HepG2 (cell line): ENCODE measurements at regions not wholly inside any gene's neighbourhood (a gene's known extent, or its start where the extent isn't known, plus 50 kb on each side); places are given as distances from the start of the nearest gene placed in this dataset.

Experiments
- ATAC-seq: fragments of 200-7000 bp; cut with Tn5 transposase; 3 replicates; pipeline ENCODE4 v1.9.1; 2020; ENCODE audit warnings: mild to moderate bottlenecking, moderate library complexity
- BruUV-seq: library from RNA; stranded (reverse); fragments of 400-500 nt; replicated peaks from 2 replicates; lab custom pipeline; 2021; lab: Mats Ljungman, UMichigan
- CTCF ChIA-PET: fragments of 300-600 bp; formaldehyde crosslinking; extraction: SDS; loops from one replicate; lab custom pipeline; 2021; ENCODE audit warnings: low total read pairs, inconsistent platforms, low intra/inter-chr PET ratio; lab: Yijun Ruan, JAX
- POLR2A ChIA-PET: fragments of 350-600 bp; sonication (Branson Sonifier 250); formaldehyde crosslinking; loops from one replicate; lab custom pipeline; 2020; ENCODE audit warnings: antibody characterized with exemption, inconsistent platforms; lab: Yijun Ruan, JAX
- DNase-seq: peaks from one replicate; pipeline ENCODE4 v3.0.0-alpha.2; 2015; ENCODE audit warnings: low spot score
- FAIRE-seq: peaks from 3 replicates; lab custom pipeline; 2011; peaks lifted over from hg19 to GRCh38; lab: Jason Lieb, UNC
- H2AFZ ChIP-seq: one replicate; pipeline ENCODE4 v1.6.1; 2011; ENCODE audit warnings: low read length, inconsistent platforms
- H3K27ac ChIP-seq: fragments of 300-600 bp; 3 replicates; pipeline ENCODE4 v1.8.0; 2011; ENCODE audit warnings: mixed run types, mild to moderate bottlenecking, mixed read lengths, low read length, inconsistent platforms; ENCODE audit not compliant: insufficient read depth; ENCODE audit errors: extremely low read length
- H3K27me3 ChIP-seq, 2 experiments: fragments of 200-600 bp in 1 of 2; 2 replicates in 1 of 2; 3 replicates in 1 of 2; pipeline versions ENCODE4 v1.6.0 to v1.8.0; 2011; ENCODE audit warnings: low read length in 2 of 2, mild to moderate bottlenecking in 2 of 2, moderate library complexity in 2 of 2, inconsistent platforms in 1 of 2; ENCODE audit not compliant: insufficient read depth in 2 of 2, control insufficient read depth in 1 of 2
- H3K36me3 ChIP-seq, 2 experiments: fragments of 200-600 bp in 1 of 2; replicated peaks in 1 of 2; 2 replicates in 1 of 2; 3 replicates in 1 of 2; pipeline versions ENCODE4 v1.5.1 to v1.8.0; 2011; ENCODE audit warnings: low read length in 2 of 2, inconsistent platforms in 1 of 2; ENCODE audit not compliant: insufficient read depth in 2 of 2, control insufficient read depth in 1 of 2
- H3K4me1 ChIP-seq: 2 replicates; pipeline ENCODE4 v1.5.1; 2012; ENCODE audit warnings: low read length, inconsistent platforms; ENCODE audit not compliant: insufficient read depth
- H3K4me2 ChIP-seq: 2 replicates; pipeline ENCODE4 v1.6.0; 2011; ENCODE audit warnings: low read depth, low read length, inconsistent platforms
- H3K4me3 ChIP-seq, 3 experiments: fragments of 200-600 bp in 1 of 3; sonication (generic), shearing (Covaris generic) in 1 of 3; replicated peaks in 1 of 3; 2 replicates each; pipeline ENCODE4 v1.5.1; 2011 to 2016; ENCODE audit warnings: low read length in 3 of 3, inconsistent platforms in 2 of 3, low read depth in 2 of 3, mild to moderate bottlenecking in 2 of 3, control low read depth in 1 of 3, mixed read lengths in 1 of 3; ENCODE audit not compliant: insufficient read depth in 1 of 3
- H3K79me2 ChIP-seq: one replicate; pipeline ENCODE4 v1.6.1; 2011; ENCODE audit warnings: low read length, inconsistent platforms; ENCODE audit not compliant: insufficient read depth
- H3K9ac ChIP-seq: 2 replicates; pipeline ENCODE4 v1.6.0; 2011; ENCODE audit warnings: mild to moderate bottlenecking, low read depth, low read length, inconsistent platforms; ENCODE audit not compliant: insufficient read depth
- H3K9me3 ChIP-seq: 2 replicates; pipeline ENCODE4 v1.5.1; 2012; ENCODE audit warnings: mild to moderate bottlenecking, low read length
- H4K20me1 ChIP-seq: 2 replicates; pipeline ENCODE4 v1.6.0; 2011; ENCODE audit warnings: inconsistent platforms, mild to moderate bottlenecking, low read length, moderate library complexity; ENCODE audit not compliant: insufficient read depth
- CBX5 ChIP-seq: sonication (generic); formaldehyde crosslinking; IDR thresholded peaks from 2 replicates; pipeline ENCODE4 v1.4.0; 2020; ENCODE audit warnings: missing genetic modification reagents, borderline replicate concordance
- EP300 ChIP-seq, 3 experiments: sonication (generic) in 1 of 3; formaldehyde crosslinking in 1 of 3; IDR thresholded peaks; 2 replicates each; pipeline versions ENCODE4 v1.5.1 to v1.6.1; 2011 to 2020; ENCODE audit warnings: low read depth in 2 of 3, low read length in 2 of 3, borderline replicate concordance in 1 of 3, improper control_type of control experiment in 1 of 3, mild to moderate bottlenecking in 1 of 3, missing genetic modification reagents in 1 of 3, moderate library complexity in 1 of 3
- REPIN1 ChIP-seq: sonication (generic); formaldehyde crosslinking; IDR thresholded peaks from 2 replicates; pipeline ENCODE4 v1.8.0; 2022; ENCODE audit warnings: missing genetic modification reagents, low read depth, mild to moderate bottlenecking, borderline replicate concordance
- SIX4 ChIP-seq: sonication (generic); formaldehyde crosslinking; IDR thresholded peaks from 2 replicates; pipeline ENCODE4 v1.4.0; 2020; ENCODE audit warnings: missing genetic modification reagents
- TBL1XR1 ChIP-seq: fragments of 150-350 bp; IDR thresholded peaks from 2 replicates; pipeline ENCODE4 v1.6.1; 2014; ENCODE audit warnings: borderline replicate concordance, low read length; ENCODE audit not compliant: partially characterized antibody
- ZNF572 ChIP-seq: sonication (generic); formaldehyde crosslinking; IDR thresholded peaks from 2 replicates; pipeline ENCODE4 v1.5.1; 2020; ENCODE audit warnings: mild to moderate bottlenecking, missing genetic modification reagents
- ZNF652 ChIP-seq: IDR thresholded peaks from 2 replicates; pipeline ENCODE4 v1.6.1; 2016; ENCODE audit warnings: low read depth, borderline replicate concordance
- ZNF672 ChIP-seq: sonication (generic); formaldehyde crosslinking; IDR thresholded peaks from 2 replicates; pipeline ENCODE4 v1.8.1; 2022; ENCODE audit warnings: missing genetic modification reagents
- WGBS: methylation state at CpG from one replicate; pipeline ENCODE4 v1.1.6; 2017; ENCODE audit warnings: low lambda C conversion rate; 5-methylcytosine and 5-hydroxymethylcytosine counted together
- in situ Hi-C: cut with HindIII; loops from 2 replicates; pipeline ENCODE4 v1.10.0; 2017; ENCODE audit warnings: low pct_unique_long_range_greater_than_20kb; ENCODE audit not compliant: extremely low pct_ligation_motif_present
- intact Hi-C: fragments of 100-400 bp; cut with micrococcal nuclease; formaldehyde crosslinking; loops from one replicate; pipeline ENCODE4 v1.10.0; 2022; ENCODE audit not compliant: unreplicated experiment
- TF ChIP-seq, protein P1 (sequence below): sonication (generic); formaldehyde crosslinking; IDR thresholded peaks from 2 replicates; pipeline ENCODE4 v1.8.0; 2022; ENCODE audit warnings: mild to moderate bottlenecking, missing genetic modification reagents, borderline replicate concordance
- TF ChIP-seq, protein P2 (sequence below): sonication (generic); formaldehyde crosslinking; IDR thresholded peaks from 2 replicates; pipeline ENCODE4 v1.8.0; 2022; ENCODE audit warnings: low read depth, missing genetic modification reagents
- TF ChIP-seq, protein P3 (sequence below): sonication (generic); formaldehyde crosslinking; IDR thresholded peaks from 2 replicates; pipeline ENCODE4 v1.4.0; 2020; ENCODE audit warnings: mild to moderate bottlenecking, missing genetic modification reagents

DNA sequence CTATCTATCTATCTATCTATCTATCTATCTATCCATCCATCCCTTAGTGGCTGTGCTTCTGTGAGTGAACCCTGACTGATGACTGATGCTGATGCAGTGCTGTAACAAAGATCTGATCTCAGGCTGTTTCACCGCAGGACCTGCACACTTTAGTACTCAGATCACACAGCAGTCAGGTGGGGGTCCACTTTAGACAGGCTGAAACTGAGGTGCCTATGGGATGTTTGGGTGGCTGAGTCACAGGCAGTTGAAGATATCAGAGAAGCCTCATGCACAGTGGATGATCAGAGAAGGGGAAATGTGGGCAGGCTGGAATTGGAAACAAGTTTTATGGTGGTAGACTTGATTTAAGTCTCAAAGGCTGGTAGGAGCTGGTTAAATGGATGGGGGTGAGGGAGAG lies 156.4 kb downstream of the INSIG2 start (continued):
- TF ChIP-seq EP300 (IDR thresholded peaks at IDR 0.05; ENCODE audit: low read depth in 2 of 2, low read length in 2 of 2) (no peak), EP300 (CRISPR knock-in tag; IDR thresholded peaks at IDR 0.05; ENCODE audit: borderline replicate concordance) (no peak), ZNF652 (CRISPR knock-in tag) (no peak), ZNF672 (CRISPR knock-in tag) (no peak), ZNF572 (CRISPR knock-in tag) (no peak), REPIN1 (CRISPR knock-in tag) (no peak)
- TF ChIP-seq, protein P1, sequence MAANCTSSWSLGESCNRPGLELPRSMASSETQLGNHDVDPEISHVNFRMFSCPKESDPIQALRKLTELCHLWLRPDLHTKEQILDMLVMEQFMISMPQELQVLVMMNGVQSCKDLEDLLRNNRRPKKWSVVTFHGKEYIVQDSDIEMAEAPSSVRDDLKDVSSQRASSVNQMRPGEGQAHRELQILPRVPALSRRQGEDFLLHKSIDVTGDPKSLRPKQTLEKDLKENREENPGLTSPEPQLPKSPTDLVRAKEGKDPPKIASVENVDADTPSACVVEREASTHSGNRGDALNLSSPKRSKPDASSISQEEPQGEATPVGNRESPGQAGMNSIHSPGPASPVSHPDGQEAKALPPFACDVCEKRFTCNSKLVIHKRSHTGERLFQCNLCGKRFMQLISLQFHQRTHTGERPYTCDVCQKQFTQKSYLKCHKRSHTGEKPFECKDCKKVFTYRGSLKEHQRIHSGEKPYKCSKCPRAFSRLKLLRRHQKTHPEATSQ (CRISPR knock-in tag): no peak

DNA sequence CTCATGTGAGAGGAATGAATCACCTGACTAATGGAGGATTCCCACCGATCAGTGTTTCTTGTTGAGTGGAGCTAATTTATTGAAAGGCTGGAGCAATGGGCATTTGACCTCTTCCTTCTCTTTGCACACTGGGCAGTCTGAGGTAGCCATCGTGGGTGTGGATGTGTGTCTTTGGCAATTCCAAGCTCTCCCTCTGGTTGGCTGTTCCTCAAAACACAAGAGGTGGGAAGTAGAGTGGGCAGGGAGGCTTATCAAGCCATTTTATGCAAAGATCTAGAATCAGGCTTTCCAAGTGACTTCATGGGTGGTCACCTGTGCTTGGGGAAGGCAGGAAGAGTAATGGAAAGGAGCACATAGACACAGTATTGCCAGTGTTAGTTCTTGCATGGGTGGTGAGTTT lies 154.8 kb downstream of the INSIG2 start:
- CTCF ChIA-PET: no interaction called here
- Histone ChIP-seq H3K9me3 (no peaks in the 10 kb centered on the region), H2AFZ (no peak overlapping the region), H4K20me1 (no peaks in the 10 kb centered on the region), H3K79me2 (no peaks in the 10 kb centered on the region), H3K9ac (no peak overlapping the region), H3K27me3 (peaks cover 0 to 11% of the 10 kb centered on the region in 2 experiments; a peak in 1 of 5 replicates), H3K36me3 (no peaks in the 10 kb centered on the region), H3K4me1 (no peaks in the 10 kb centered on the region), H3K4me3 (no peak overlapping the region), H3K27ac (no peak overlapping the region), H3K4me2 (no peak overlapping the region)
- WGBS: 0% methylated on average over 2 of the region's 2 CpGs
- intact Hi-C loops (no loop called here), in situ Hi-C loops (no loop called here)
- no TSS peak for BruUV-seq
- POLR2A ChIA-PET: no interaction called here
- DNase-seq: no peak
- TF ChIP-seq, protein P2, sequence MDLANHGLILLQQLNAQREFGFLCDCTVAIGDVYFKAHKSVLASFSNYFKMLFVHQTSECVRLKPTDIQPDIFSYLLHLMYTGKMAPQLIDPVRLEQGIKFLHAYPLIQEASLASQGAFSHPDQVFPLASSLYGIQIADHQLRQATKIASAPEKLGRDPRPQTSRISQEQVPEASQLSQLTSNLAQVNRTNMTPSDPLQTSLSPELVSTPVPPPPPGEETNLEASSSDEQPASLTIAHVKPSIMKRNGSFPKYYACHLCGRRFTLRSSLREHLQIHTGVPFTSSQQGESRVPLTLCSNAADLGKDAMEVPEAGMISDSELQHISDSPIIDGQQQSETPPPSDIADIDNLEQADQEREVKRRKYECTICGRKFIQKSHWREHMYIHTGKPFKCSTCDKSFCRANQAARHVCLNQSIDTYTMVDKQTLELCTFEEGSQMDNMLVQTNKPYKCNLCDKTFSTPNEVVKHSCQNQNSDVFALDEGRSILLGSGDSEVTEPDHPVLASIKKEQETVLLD (CRISPR knock-in tag): no peak
- TF ChIP-seq CBX5 (CRISPR knock-in tag): no peak
- TF ChIP-seq, protein P3, sequence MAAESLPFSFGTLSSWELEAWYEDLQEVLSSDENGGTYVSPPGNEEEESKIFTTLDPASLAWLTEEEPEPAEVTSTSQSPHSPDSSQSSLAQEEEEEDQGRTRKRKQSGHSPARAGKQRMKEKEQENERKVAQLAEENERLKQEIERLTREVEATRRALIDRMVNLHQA (CRISPR knock-in tag): no peak
- TF ChIP-seq TBL1XR1: no peak
- no peak for TF ChIP-seq SIX4 (CRISPR knock-in tag)
- no peak for ATAC-seq
- no peak for FAIRE-seq
